Stimulated activated naive CD4-positive, alpha-beta T cell (primary cell): ENCODE measurements at regions not wholly inside any gene's neighbourhood (a gene's known extent, or its start where the extent isn't known, plus 50 kb on each side); places are given as distances from the start of the nearest gene placed in this dataset.
"Not testable (repeated sequence)": the region's sequence is repeated elsewhere in the genome, so short reads cannot be mapped to it uniquely, and the experiment has no call there.

Source experiments
- DNase-seq, 6 experiments: peaks; one replicate each; lab custom pipeline; 2025; lab: John Stamatoyannopoulos, UW

GRCh38 chr15:47124430-47125102, 592.7 kb upstream of the SEMA6D start:
- no peak for DNase-seq

GRCh38 chr15:47129033-47129432, 588.3 kb upstream of the SEMA6D start:
- no peak for DNase-seq

DNA sequence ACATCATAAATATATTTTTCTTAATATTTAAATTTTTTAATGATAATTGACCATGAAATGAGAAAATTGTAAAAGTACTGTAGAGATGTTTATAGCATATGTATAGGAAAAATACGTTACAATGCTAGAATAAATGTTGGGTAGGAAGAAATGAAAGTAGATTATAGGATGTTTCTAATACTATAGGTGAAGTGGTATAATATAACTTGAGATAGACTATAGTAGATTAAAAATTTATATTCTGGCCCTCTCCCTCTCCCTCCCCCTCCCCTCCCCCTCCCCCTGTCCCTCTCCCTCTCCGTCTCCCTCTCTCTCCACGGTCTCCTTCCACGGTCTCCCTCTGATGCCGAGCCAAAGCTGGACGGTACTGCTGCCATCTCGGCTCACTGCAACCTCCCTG, 585.9 kb upstream of the SEMA6D start:
- not testable (repeated sequence) for DNase-seq

- no peak for DNase-seq
Measured at GRCh38 chr15:47135267-47135666, 582.0 kb upstream of the SEMA6D start.

DNA sequence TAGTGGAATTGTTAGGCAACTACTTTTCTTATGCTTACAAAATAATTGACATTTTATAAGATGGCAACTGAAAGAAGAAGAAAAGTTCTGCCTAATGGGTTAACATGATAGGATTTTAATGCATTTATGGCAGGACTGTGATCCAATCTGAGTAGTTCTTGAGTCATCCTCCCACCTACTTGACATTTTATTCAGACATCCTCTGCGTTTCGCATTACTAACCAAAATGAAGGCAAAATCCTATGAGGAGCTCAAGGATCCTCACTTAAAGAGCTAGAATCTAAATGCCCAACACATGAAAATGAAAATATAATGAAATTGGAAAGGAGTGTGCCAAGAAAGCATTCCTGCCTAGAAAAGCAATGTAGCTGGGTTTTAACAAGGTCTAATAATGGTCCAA, 581.1 kb upstream of the SEMA6D start:
- DNase-seq = no peak

- DNase-seq = no peak
Measured at GRCh38 chr15:47139965-47140364, 577.3 kb upstream of the SEMA6D start.

- no peak for DNase-seq
Measured at GRCh38 chr15:47157827-47158226, 559.5 kb upstream of the SEMA6D start.

- DNase-seq = no peak
Measured at GRCh38 chr15:47158573-47158972, 558.7 kb upstream of the SEMA6D start.

- no peak for DNase-seq
Measured at GRCh38 chr15:47177177-47177576, 540.1 kb upstream of the SEMA6D start.

- DNase-seq = no peak
Measured at GRCh38 chr15:47179988-47180387, 537.3 kb upstream of the SEMA6D start.

DNA sequence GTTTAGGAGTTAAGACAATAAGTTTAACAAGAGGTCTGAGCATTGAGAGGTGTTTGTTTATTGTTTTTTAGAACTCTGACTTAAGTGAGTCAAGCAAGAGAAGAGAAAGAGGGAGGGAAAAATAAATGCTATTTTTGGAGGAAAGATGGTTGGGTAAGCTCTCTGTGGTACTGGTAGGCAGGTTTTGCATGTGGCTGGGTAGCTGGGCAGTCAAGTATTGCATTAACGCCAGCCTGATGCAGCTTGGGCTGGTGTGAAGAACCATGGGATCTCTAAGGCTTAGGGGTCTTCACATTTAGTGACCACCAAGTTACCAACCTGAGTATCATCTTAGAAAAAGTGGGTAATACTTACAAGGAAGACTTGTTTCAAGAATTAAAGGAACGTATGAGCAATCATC, 534.5 kb upstream of the SEMA6D start:
- DNase-seq = no peak

- no peak for DNase-seq
Measured at GRCh38 chr15:47184003-47184907, 533.0 kb upstream of the SEMA6D start.

DNA sequence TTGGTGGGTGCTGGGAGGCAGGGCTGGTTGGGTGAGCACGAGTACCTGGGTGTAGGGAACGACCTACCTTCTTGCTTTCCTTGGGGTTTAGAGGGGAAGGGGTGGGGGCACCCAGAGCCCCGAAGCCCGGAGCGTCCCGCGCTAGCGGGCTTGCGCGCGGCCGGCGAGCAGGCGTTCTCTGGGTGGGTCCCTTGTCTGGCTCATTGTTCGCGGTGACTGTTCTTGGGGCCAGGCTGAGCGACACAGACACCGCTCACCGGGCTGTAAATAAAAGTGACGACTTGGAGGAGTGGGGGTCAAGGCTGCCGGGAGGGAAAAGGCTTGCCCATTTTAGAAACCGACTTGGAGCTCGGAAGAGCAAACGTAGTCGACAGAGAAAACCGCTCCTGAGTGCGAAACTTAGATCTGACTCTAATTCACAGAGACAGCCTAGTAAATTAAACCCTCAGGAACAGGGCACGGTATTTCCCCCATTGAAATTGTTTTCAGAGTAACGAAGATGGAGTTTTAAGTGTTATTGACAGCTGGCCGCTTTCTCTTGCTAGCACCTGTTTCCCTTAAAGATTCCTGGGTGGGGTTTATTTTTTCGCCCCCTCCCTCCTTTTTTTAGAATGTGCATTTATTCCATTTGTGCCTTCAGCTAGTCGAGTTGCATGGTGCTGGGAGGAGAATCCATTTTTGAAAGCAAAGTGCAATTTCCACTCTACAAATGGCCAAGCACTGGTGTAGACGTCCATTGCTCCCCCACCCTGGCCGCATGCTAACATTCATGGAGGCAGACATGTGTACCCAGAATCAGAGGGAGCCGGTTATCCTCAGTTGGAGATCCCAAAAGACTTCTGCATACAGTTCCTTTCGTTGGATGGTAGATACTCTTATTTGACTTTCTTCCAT, 532.1 kb upstream of the SEMA6D start:
- no peak for DNase-seq

DNA sequence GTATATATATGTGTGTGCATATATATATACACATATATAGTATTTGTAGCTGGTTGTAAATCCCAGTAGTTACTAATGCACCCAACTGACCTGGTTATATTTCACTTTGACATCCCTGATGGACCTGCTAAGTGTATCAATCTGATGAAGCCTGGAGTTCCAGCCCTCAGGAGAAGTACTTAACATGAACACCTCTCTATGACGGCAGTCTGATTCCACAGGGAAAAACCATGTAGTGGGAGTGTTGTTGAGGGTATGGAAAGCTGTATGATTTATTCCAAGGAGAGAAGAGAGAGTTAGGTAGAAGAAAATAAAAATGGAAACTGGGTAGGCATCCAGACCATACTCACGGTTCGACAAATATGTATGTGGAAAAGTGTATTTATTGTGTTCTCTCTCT, 531.2 kb upstream of the SEMA6D start:
- no peak for DNase-seq

- no peak for DNase-seq
Measured at GRCh38 chr15:47188758-47189507, 528.4 kb upstream of the SEMA6D start.

DNA sequence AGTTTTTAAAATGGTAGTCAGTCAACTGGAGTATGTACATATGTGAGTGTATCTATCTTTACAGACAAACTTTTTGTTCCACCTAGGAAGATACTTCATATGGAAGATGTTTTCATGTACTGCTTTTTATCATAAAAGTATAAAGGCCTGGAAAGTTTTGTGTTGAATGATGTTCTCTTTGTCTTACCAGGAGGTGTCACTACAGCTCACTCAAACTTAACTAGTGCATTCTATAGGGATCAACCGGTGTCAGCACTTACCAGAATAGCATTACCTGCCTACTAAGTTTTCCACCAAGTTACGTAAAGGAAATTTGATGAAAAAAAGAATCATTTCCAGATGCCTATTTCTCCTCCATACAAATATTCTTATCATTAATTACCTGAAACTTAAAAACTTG, 522.6 kb upstream of the SEMA6D start:
- DNase-seq = no peak

DNA sequence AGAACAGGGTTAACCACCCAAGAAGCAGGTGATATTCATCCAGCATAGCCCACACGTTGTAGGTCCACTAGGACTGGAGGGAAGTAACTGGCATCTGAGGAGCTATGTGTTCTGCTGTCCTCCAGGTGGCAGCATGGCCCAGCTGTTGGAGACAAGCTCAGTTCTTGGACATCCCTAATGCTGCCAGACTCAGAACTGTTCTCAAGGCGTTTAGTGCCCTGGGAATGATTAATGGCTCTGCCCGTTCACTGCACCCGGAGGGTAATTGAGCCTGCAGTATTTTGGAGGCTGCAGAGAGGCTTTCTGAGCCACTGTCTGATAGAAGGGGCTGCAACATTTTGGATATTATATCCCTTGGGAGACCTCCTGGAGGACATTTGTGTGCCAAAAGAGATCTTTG, 521.3 kb upstream of the SEMA6D start:
- DNase-seq = peak in 4 of 6 experiments; percentile 2 to 28 (median 8)

DNA sequence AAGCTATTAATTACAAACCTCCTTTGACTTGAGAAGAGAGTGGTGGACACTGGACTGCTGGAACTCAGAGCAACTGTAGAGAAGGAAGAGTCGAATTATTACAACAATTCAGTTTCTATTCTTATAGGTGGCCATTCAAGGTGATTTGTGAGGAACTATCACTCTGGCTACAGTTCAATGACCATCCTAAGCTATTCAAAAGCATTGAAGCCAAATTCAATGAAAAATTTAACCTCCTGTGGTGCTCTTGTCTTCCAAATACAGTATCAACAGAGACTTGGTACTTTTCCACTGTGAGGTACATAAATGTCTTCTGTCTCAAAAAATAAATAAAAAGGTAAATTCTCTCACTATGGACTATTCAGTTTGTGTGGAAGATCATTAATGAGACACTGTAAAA, 513.3 kb upstream of the SEMA6D start:
- DNase-seq = no peak

DNA sequence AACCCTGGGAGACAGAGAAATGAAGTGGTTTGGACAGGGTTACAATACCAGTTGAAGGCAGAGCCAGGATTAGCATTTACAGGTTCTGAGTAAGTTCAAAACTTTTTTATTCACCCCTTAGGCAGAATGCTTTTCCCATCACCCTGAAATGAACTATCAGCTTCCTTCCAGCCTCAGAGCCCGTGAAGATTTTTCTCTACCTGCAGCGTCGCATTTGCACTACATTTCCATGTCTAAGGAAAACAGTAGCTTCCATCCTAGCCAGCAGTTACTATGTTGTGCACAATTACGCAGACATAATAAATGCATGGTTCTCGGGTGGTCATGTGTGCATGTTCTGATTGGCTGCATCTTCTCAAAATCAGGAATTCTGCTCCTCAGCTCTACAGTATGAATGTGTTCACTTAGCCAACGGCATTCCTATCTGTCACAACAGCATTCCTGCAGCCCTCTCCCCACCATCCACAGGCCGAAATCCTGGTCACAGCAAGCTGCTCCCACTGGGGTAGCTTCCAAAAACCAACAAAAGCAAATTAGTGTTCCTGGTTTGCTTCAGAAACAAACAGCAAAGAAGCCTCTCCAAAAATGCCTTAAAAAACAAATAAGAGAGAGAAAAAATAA, 510.8 kb upstream of the SEMA6D start:
- DNase-seq = no peak

DNA sequence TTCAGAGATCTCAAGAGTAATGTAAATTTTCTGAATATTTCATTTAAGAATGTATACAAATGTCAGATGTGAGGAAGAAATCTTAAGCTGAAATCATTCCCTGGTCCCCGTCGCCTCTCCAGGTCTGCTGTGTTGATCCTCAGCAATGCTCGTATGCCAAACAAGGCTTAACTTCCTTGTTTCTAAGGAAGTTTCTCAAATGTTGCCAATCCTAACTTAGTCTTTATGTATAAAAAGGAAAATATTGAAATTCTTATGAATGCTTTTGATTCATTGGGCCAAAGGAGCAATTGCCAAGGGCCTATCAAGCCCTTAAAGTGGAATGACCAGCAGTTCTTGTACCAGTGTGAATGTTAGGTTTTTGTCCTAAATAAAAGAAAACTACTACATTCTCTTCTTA, 507.7 kb upstream of the SEMA6D start:
- no peak for DNase-seq
